GM19468 (cell line): ENCODE measurements at regions not wholly inside any gene's neighbourhood (a gene's known extent, or its start where the extent isn't known, plus 50 kb on each side); places are given as distances from the start of the nearest gene placed in this dataset.

ENCODE experiments used
- ATAC-seq: cut with Tn5 transposase; IDR thresholded peaks from one replicate; pipeline ENCODE4 v1.9.1; 2021; ENCODE audit warnings: mild to moderate bottlenecking, moderate library complexity, moderate number of reproducible peaks; ENCODE audit not compliant: unreplicated experiment; ENCODE audit errors: extremely low read depth

- no peak for ATAC-seq
These were observed 199.2 kb upstream of the POU2AF2 start for GRCh38 chr11:111046291-111046690.

GRCh38 chr11:111045874-111046273, 199.7 kb upstream of the POU2AF2 start:
- ATAC-seq = no peak

GRCh38 chr11:111045407-111045803, 200.1 kb upstream of the POU2AF2 start:
- no peak for ATAC-seq

- no peak for ATAC-seq
These were observed 200.6 kb upstream of the POU2AF2 start for GRCh38 chr11:111044751-111045406.

GRCh38 chr11:111039982-111040381, 205.5 kb upstream of the POU2AF2 start:
- ATAC-seq = no peak

- no peak for ATAC-seq
These were observed 209.8 kb upstream of the POU2AF2 start for GRCh38 chr11:111035746-111036145.

GRCh38 chr11:111026241-111026640, 219.3 kb upstream of the POU2AF2 start:
- ATAC-seq = no peak

GRCh38 chr11:111021131-111021530, 224.4 kb upstream of the POU2AF2 start:
- no peak for ATAC-seq

GRCh38 chr11:111019871-111020670, 225.5 kb upstream of the POU2AF2 start:
- ATAC-seq = no peak

GRCh38 chr11:111019451-111019850, 226.1 kb upstream of the POU2AF2 start:
- no peak for ATAC-seq

GRCh38 chr11:111018566-111018965, 227.0 kb upstream of the POU2AF2 start:
- no peak for ATAC-seq

- ATAC-seq = no peak
These were observed 233.0 kb upstream of the POU2AF2 start for GRCh38 chr11:111012491-111012890.

GRCh38 chr11:111011275-111011594, 234.3 kb upstream of the POU2AF2 start:
- no peak for ATAC-seq

GRCh38 chr11:111010391-111011274, 234.9 kb upstream of the POU2AF2 start:
- no peak for ATAC-seq

- no peak for ATAC-seq
These were observed 239.3 kb upstream of the POU2AF2 start for GRCh38 chr11:111006227-111006626.

GRCh38 chr11:111001986-111002611, 243.4 kb upstream of the POU2AF2 start:
- ATAC-seq = no peak

GRCh38 chr11:111001081-111001430, 244.5 kb upstream of the POU2AF2 start:
- no peak for ATAC-seq

- no peak for ATAC-seq
These were observed 245.0 kb upstream of the POU2AF2 start for GRCh38 chr11:111000400-111001080.

- no peak for ATAC-seq
These were observed 253.0 kb upstream of the POU2AF2 start for GRCh38 chr11:110992481-110992880.
